ENCODE measurements at regions not wholly inside any gene's neighbourhood (a gene's known extent, or its start where the extent isn't known, plus 50 kb on each side); places are given as distances from the start of the nearest gene placed in this dataset.

DNA sequence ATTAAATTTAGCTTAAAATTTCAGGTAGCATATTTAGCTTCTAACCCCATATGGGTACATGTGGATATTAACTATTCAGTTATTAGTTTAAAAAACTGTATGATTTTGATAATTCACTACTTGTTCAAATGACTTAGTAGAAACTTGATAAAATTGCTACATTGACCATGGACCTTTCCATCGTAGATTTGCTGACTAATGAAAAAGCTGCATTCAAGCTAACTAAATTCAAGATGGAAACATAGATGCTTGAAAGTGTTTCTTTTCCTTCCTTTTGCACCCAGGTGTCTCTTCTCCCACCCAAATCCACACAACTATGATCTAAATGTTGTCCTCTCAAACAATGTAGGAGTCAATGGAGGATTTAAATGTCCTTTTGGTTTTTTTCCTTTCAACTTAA lies 439.2 kb downstream of the TBC1D4 start:
- TF ChIP-seq MAFG (tag; conservative IDR thresholded peaks at IDR 0.05), result peak; percentile 88
- peak; percentile 87 for TF ChIP-seq MAFK (IDR thresholded peaks at IDR 0.05; ENCODE audit: low read length)
- TF ChIP-seq ZNF316 (IDR thresholded peaks at IDR 0.05), result peak; percentile 89
- peak; percentile 90 for TF ChIP-seq MAFF (IDR thresholded peaks at IDR 0.05; ENCODE audit: low read length)
- TF ChIP-seq C11orf30 (IDR thresholded peaks at IDR 0.05; ENCODE audit: low read depth), result peak; percentile 81
- TF ChIP-seq SRSF7 (optimal IDR thresholded peaks at IDR 0.05; ENCODE audit: low read depth, low read length), result no peak
- ATAC-seq, result no peak
- no TSS peak for BruUV-seq (replicated peaks)
- Histone ChIP-seq H4K20me1 (replicated peaks; ENCODE audit: control insufficient read depth, insufficient read depth, low read length) (no peaks in the 10 kb centered on the region), H3K4me2 (ENCODE audit: insufficient read depth, low read length) (no peak overlapping the region), H3K9me3 (replicated peaks; ENCODE audit: control insufficient read depth, insufficient read depth, low read depth, low read length) (no peaks in the 10 kb centered on the region), H3K79me2 (ENCODE audit: control insufficient read depth, insufficient read depth, low read length) (no peaks in the 10 kb centered on the region), H2AFZ (ENCODE audit: low read depth, low read length) (no peak overlapping the region), H3K27me3 (ENCODE audit: control insufficient read depth in 2 of 2, insufficient read depth in 2 of 2, low read length in 2 of 2) (no peaks in the 10 kb centered on the region), H3K4me1 (replicated peaks in 1 of 2; ENCODE audit: control insufficient read depth in 2 of 2, insufficient read depth in 2 of 2, low read length in 2 of 2) (no peaks in the 10 kb centered on the region), H3K9me1 (ENCODE audit: control insufficient read depth, insufficient read depth, low read length) (no peaks in the 10 kb centered on the region), H3K27ac (ENCODE audit: extremely low read depth, low read depth, low read length) (no peak overlapping the region), H3K4me3 (no peak overlapping the region), H3K36me3 (ENCODE audit: control insufficient read depth, insufficient read depth, low read length) (no peaks in the 10 kb centered on the region), H3K9ac (ENCODE audit: insufficient read depth in 1 of 2, low read depth in 2 of 2, low read length in 2 of 2) (no peak overlapping the region)
- POLR2A ChIA-PET, result no interaction called here
- CTCF ChIA-PET (ENCODE audit: low intra/inter-chr PET ratio), result no interaction called here
- DNase-seq (ENCODE audit: extremely low read depth in 1 of 4, low spot score in 3 of 4), result no peak
- FAIRE-seq, result no peak
- 17% methylated on average over 1 of the region's 1 CpG for WGBS (ENCODE audit: insufficient coverage, low coverage, missing lambda C conversion rate)
- in situ Hi-C loops (cut with MboI) (no loop called here), intact Hi-C loops (cut with micrococcal nuclease) (no loop called here)

DNA sequence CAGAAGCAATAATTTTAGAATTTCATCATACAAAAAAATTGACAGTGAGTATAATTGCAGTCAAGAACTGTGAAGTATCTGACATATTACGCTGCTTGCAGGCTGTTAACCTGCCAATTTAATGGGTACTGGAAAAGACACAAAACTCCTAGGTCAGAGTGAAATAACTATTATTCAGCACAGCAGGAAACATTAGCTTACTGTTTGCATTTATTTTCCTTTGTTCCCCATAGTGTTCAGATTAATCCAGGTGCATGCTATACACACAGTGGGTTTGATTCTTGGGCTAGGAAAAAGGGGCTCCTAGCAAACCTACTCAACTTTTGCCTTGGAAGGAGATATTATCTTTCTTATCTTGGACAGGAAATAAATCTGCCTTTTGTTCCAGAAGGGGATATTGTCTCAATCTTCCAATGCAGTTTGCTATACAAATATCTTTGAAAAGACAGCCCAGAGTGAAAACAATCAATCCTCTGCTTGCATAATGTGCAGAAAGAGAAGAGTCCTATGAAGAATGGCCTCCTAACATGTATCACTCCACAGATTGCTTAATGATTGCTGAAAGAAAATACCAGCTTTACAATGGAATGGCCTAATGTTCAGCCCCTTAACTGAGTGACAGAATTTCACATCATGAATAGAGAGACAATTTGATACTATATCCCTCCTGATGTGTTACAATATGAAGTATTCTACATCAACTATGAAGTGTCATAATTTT lies 443.4 kb downstream of the TBC1D4 start:
- Histone ChIP-seq H3K9ac (ENCODE audit: insufficient read depth in 1 of 2, low read depth in 2 of 2, low read length in 2 of 2) (no peak overlapping the region), H3K9me1 (ENCODE audit: control insufficient read depth, insufficient read depth, low read length) (no peaks in the 10 kb centered on the region), H3K4me1 (replicated peaks in 1 of 2; ENCODE audit: control insufficient read depth in 2 of 2, insufficient read depth in 2 of 2, low read length in 2 of 2) (no peaks in the 10 kb centered on the region), H3K36me3 (ENCODE audit: control insufficient read depth, insufficient read depth, low read length) (no peaks in the 10 kb centered on the region), H3K4me2 (ENCODE audit: insufficient read depth, low read length) (no peak overlapping the region), H2AFZ (ENCODE audit: low read depth, low read length) (no peak overlapping the region), H3K4me3 (no peak overlapping the region), H3K27ac (ENCODE audit: extremely low read depth, low read depth, low read length) (no peak overlapping the region), H3K9me3 (replicated peaks; ENCODE audit: control insufficient read depth, insufficient read depth, low read depth, low read length) (no peaks in the 10 kb centered on the region), H3K27me3 (ENCODE audit: control insufficient read depth in 2 of 2, insufficient read depth in 2 of 2, low read length in 2 of 2) (no peaks in the 10 kb centered on the region), H4K20me1 (replicated peaks; ENCODE audit: control insufficient read depth, insufficient read depth, low read length) (no peaks in the 10 kb centered on the region), H3K79me2 (ENCODE audit: control insufficient read depth, insufficient read depth, low read length) (no peaks in the 10 kb centered on the region)
- in situ Hi-C loops (cut with MboI), result no loop called here
- POLR2A ChIA-PET, result interaction anchor here (0.7 kb wide), 1 partner anchor 921 kb away, joined by 3 read pairs; no protein-coding TSS in a partner anchor
- no peak for DNase-seq (ENCODE audit: extremely low read depth in 1 of 4, low spot score in 3 of 4)
- CTCF ChIA-PET (ENCODE audit: low intra/inter-chr PET ratio), result no interaction called here
- 0% methylated on average over 1 of the region's 1 CpG for WGBS (ENCODE audit: insufficient coverage, low coverage, missing lambda C conversion rate)
- ATAC-seq, result no peak
- BruUV-seq (replicated peaks), result no TSS peak
- intact Hi-C loops (cut with micrococcal nuclease), result no loop called here
- FAIRE-seq, result no peak
- TF ChIP-seq SRSF7 (optimal IDR thresholded peaks at IDR 0.05; ENCODE audit: low read depth, low read length) (no peak), POLR2A (conservative IDR thresholded peaks at IDR 0.05) (no peak), SLC30A9 (CRISPR knock-in tag; IDR thresholded peaks at IDR 0.05) (no peak), XRCC4 (IDR thresholded peaks at IDR 0.05; ENCODE audit: extremely low read depth, insufficient read depth, insufficient read length) (no peak), ZNF165 (CRISPR knock-in tag; IDR thresholded peaks at IDR 0.05; ENCODE audit: borderline replicate concordance) (no peak)
- TF ChIP-seq, protein P1, sequence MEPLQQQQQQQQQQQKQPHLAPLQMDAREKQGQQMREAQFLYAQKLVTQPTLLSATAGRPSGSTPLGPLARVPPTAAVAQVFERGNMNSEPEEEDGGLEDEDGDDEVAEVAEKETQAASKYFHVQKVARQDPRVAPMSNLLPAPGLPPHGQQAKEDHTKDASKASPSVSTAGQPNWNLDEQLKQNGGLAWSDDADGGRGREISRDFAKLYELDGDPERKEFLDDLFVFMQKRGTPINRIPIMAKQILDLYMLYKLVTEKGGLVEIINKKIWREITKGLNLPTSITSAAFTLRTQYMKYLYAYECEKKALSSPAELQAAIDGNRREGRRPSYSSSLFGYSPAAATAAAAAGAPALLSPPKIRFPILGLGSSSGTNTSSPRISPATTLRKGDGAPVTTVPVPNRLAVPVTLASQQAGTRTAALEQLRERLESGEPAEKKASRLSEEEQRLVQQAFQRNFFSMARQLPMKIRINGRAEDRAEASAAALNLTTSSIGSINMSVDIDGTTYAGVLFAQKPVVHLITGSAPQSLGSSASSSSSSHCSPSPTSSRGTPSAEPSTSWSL (CRISPR knock-in tag; IDR thresholded peaks at IDR 0.05; ENCODE audit: borderline replicate concordance), result no peak
- TF ChIP-seq, protein P2, sequence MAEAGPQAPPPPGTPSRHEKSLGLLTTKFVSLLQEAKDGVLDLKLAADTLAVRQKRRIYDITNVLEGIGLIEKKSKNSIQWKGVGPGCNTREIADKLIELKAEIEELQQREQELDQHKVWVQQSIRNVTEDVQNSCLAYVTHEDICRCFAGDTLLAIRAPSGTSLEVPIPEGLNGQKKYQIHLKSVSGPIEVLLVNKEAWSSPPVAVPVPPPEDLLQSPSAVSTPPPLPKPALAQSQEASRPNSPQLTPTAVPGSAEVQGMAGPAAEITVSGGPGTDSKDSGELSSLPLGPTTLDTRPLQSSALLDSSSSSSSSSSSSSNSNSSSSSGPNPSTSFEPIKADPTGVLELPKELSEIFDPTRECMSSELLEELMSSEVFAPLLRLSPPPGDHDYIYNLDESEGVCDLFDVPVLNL (CRISPR knock-in tag; IDR thresholded peaks at IDR 0.05; ENCODE audit: low read depth), result no peak
- TF ChIP-seq, protein P3, sequence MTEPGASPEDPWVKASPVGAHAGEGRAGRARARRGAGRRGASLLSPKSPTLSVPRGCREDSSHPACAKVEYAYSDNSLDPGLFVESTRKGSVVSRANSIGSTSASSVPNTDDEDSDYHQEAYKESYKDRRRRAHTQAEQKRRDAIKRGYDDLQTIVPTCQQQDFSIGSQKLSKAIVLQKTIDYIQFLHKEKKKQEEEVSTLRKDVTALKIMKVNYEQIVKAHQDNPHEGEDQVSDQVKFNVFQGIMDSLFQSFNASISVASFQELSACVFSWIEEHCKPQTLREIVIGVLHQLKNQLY (CRISPR knock-in tag; conservative IDR thresholded peaks at IDR 0.05), result no peak

Measured in K562 (cell line).